Right atrium auricular region (tissue), 2 donors: ENCODE measurements at regions not wholly inside any gene's neighbourhood (a gene's known extent, or its start where the extent isn't known, plus 50 kb on each side); places are given as distances from the start of the nearest gene placed in this dataset.

ENCODE experiments used
- DNase-seq: peaks from one replicate; pipeline ENCODE4 v3.0.0-alpha.2; 2019; ENCODE audit warnings: low spot score
- H3K27ac ChIP-seq, 2 donors: fragments of 200-600 bp; sonication (generic); 1 replicate in 1 of 2; 2 replicates in 1 of 2; pipeline ENCODE4 v1.5.1; 2016 to 2019
- H3K27me3 ChIP-seq, 2 donors: fragments of 200-600 bp; sonication (generic); one replicate each; pipeline versions ENCODE4 v1.5.1 to v1.6.0; 2017 to 2019
- H3K36me3 ChIP-seq: fragments of 200-600 bp; sonication (generic); one replicate; pipeline ENCODE4 v1.5.1; 2016
- H3K4me1 ChIP-seq, 2 donors: fragments of 200-600 bp; sonication (generic); one replicate each; pipeline versions ENCODE4 v1.5.1 to v1.6.0; 2017 to 2019
- H3K4me3 ChIP-seq, 2 donors: fragments of 200-600 bp; sonication (generic); 1 replicate in 1 of 2; 2 replicates in 1 of 2; pipeline ENCODE4 v1.5.1; 2017 to 2019; ENCODE audit warnings: mild to moderate bottlenecking in 1 of 2, moderate library complexity in 1 of 2
- H3K9me3 ChIP-seq, 2 donors: fragments of 200-600 bp; sonication (generic); one replicate each; pipeline ENCODE4 v1.5.1; 2019
- TF ChIP-seq, protein P1 (sequence below), 2 donors: fragments of 200-600 bp; sonication (generic); IDR thresholded peaks; one replicate each; pipeline ENCODE4 v1.5.1; 2019; ENCODE audit warnings: antibody characterized with exemption in 2 of 2

DNA sequence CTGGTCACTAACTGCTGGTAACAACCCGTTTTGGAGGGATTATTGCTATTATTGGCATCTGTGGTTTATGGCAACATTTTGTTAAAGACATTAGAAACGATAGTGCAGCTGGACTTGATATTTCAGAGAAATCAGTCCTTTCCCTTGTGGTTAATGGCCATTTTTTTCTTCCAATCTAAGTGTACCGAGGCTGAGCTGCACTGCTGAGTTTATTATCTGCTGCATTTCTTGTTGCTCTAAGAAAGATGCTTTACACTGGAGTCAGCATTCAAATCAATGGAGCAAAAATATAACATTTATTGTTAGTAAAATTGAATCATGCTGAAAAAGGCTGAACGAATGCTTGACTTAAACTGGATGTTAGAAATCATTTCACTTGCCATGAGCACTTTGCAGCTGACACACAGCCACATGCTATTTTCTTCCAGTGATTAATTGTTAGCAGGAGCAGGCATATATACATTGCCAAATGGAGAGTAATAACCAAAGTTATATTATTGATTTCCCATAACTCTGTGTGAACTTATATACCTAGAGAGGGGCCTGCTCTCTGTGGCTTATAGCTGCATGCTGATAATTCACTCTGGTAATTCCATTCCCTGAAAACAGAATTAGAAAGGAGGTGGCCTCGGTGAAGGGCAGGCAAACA, 66.5 kb upstream of the TTC29 start:
- TF ChIP-seq, protein P1, sequence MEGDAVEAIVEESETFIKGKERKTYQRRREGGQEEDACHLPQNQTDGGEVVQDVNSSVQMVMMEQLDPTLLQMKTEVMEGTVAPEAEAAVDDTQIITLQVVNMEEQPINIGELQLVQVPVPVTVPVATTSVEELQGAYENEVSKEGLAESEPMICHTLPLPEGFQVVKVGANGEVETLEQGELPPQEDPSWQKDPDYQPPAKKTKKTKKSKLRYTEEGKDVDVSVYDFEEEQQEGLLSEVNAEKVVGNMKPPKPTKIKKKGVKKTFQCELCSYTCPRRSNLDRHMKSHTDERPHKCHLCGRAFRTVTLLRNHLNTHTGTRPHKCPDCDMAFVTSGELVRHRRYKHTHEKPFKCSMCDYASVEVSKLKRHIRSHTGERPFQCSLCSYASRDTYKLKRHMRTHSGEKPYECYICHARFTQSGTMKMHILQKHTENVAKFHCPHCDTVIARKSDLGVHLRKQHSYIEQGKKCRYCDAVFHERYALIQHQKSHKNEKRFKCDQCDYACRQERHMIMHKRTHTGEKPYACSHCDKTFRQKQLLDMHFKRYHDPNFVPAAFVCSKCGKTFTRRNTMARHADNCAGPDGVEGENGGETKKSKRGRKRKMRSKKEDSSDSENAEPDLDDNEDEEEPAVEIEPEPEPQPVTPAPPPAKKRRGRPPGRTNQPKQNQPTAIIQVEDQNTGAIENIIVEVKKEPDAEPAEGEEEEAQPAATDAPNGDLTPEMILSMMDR (IDR thresholded peaks at IDR 0.05) = no peak
- no peaks in the 10 kb centered on the region for H3K36me3 ChIP-seq
- H3K9me3 ChIP-seq = no peaks in the 10 kb centered on the region
- H3K27ac ChIP-seq = no peak overlapping the region
- DNase-seq = no peak
- H3K4me1 ChIP-seq = no peaks in the 10 kb centered on the region
- H3K27me3 ChIP-seq = no peaks in the 10 kb centered on the region
- no peak overlapping the region for H3K4me3 ChIP-seq

DNA sequence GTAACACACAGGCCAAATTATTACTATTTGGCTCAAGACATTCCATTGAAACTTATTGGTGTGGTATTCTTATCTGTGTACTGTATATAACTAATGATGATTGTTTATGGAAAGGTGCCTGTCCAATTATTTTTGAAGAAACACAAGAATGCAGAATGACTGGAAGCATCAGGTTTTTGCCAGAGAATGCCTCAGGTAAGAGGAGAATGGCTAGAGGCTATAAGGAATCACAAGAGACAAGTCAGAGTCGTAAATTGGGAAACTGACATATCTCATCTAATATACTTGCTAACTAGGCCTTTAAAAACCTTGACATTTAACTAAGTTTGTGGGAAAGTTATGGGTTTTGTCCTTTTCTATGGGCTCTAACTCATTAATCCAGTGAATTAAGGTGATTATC, 69.3 kb upstream of the TTC29 start:
- Histone ChIP-seq H3K4me1 (no peaks in the 10 kb centered on the region), H3K27me3 (no peaks in the 10 kb centered on the region), H3K9me3 (no peaks in the 10 kb centered on the region), H3K4me3 (no peak overlapping the region), H3K36me3 (no peaks in the 10 kb centered on the region), H3K27ac (no peak overlapping the region)
- TF ChIP-seq, protein P1 (IDR thresholded peaks at IDR 0.05) = no peak
- no peak for DNase-seq

DNA sequence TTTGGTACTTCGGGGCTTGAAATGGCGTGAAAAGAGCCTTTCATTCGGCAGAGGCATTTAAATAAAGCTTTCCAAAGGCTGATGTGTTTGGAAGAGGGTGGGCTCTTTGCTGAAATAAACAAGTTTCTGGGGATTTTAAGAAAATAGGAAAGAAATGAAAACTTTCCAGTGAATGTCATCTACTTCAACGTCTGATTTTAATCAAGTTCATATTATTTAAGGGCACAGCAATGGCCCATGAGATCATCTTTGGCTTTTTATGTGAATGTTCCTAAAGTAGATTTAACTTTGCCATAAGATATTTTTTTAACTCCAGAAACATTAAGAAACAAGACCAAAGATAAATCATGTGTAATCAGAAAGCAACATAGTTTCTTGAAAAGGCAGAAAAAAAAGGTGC, 69.8 kb upstream of the TTC29 start:
- H3K4me3 ChIP-seq = no peak overlapping the region
- no peak for DNase-seq
- no peaks in the 10 kb centered on the region for H3K36me3 ChIP-seq
- H3K27ac ChIP-seq = no peak overlapping the region
- TF ChIP-seq, protein P1 (IDR thresholded peaks at IDR 0.05) = no peak
- no peaks in the 10 kb centered on the region for H3K27me3 ChIP-seq
- H3K4me1 ChIP-seq = no peaks in the 10 kb centered on the region
- H3K9me3 ChIP-seq = no peaks in the 10 kb centered on the region

DNA sequence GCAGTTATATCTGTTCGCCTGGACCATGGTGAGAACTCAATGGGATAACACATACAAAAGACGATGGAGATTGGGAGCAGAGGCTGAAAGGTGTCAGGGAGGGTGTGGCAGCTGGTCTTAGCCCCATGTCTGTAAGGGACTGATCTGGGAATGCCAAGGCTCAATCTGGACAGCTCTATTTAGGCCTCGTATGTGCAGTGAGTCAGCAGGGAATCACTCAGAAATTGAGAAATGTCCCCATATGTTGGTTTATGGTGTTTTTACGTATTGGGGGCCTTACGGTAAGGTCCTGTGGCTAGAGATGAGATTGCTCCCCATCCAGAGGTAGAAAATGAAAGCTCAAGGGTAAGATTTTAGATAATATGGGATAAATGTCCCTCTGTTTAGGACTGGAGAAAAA, 71.4 kb upstream of the TTC29 start:
- Histone ChIP-seq H3K36me3 (no peaks in the 10 kb centered on the region), H3K4me1 (no peaks in the 10 kb centered on the region), H3K27me3 (no peaks in the 10 kb centered on the region), H3K9me3 (no peaks in the 10 kb centered on the region), H3K27ac (no peak overlapping the region), H3K4me3 (no peak overlapping the region)
- DNase-seq = no peak
- TF ChIP-seq, protein P1 (IDR thresholded peaks at IDR 0.05) = no peak

DNA sequence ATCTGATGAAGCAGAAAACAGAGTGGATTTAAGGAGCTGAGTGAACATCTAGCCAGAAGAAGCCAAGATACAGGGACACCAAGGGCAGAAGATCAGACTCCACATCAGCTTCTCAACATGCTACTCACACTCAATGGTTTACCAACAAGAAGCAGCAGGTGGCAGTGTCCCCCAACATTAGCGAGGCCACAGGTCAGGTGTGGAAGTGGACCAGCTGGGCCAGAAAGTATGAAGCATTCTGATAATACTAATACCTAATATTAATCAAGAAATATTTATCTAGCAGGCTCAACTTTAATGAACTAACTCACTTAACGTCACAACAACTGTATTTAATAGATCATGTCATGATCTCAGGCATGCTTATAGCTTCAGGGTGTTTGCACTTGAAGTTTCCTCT, 73.4 kb upstream of the TTC29 start:
- Histone ChIP-seq H3K4me1 (no peaks in the 10 kb centered on the region), H3K27me3 (no peaks in the 10 kb centered on the region), H3K27ac (no peak overlapping the region), H3K4me3 (no peak overlapping the region), H3K9me3 (no peaks in the 10 kb centered on the region), H3K36me3 (no peaks in the 10 kb centered on the region)
- peak; percentile 71 for DNase-seq
- TF ChIP-seq, protein P1 (IDR thresholded peaks at IDR 0.05) = peak; percentile 39 to 75

DNA sequence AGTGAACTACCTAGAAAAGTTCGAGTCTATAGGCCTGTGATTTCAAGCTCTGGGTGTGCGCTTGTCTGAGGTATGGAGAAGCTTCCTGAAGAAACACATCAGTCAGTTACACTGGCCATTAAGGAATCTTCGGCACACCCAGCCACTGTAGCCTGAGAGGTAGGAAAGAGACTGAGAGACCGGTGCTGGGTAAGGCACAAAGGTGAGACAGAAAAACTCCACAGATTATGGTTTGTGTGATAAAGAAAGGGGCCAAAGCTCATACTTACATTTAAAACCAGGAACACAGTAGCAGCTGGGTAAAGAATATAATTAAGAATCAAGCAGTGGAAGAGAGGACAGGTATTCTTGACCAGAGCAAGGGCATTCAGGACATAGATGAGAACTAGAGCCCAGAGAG, 74.8 kb upstream of the TTC29 start:
- H3K4me1 ChIP-seq = no peaks in the 10 kb centered on the region
- no peak overlapping the region for H3K4me3 ChIP-seq
- TF ChIP-seq, protein P1 (IDR thresholded peaks at IDR 0.05) = no peak
- no peaks in the 10 kb centered on the region for H3K36me3 ChIP-seq
- no peak overlapping the region for H3K27ac ChIP-seq
- no peaks in the 10 kb centered on the region for H3K9me3 ChIP-seq
- no peaks in the 10 kb centered on the region for H3K27me3 ChIP-seq
- no peak for DNase-seq
